HCT116 (cell line): ENCODE measurements at regions not wholly inside any gene's neighbourhood (a gene's known extent, or its start where the extent isn't known, plus 50 kb on each side); places are given as distances from the start of the nearest gene placed in this dataset.

Experiments
- CTCF ChIP-seq, 3 experiments: fragments of 200-600 bp in 1 of 3; sonication (generic) in 1 of 3; IDR thresholded peaks in 2 of 3; conservative IDR thresholded peaks in 1 of 3; 2 replicates each; pipeline ENCODE4 v1.5.1; 2012 to 2017; ENCODE audit warnings: low read depth in 2 of 3, low read length in 2 of 3, antibody characterized with exemption in 1 of 3, borderline replicate concordance in 1 of 3, control low read depth in 1 of 3, mild to moderate bottlenecking in 1 of 3, mixed read lengths in 1 of 3, mixed run types in 1 of 3, moderate library complexity in 1 of 3; ENCODE audit not compliant: insufficient read depth in 1 of 3
- EZH2phosphoT487 ChIP-seq: fragments of 200-600 bp; IDR thresholded peaks from 2 replicates; pipeline ENCODE4 v1.6.1; 2018; ENCODE audit warnings: antibody characterized with exemption, borderline replicate concordance
- RAD21 ChIP-seq: IDR thresholded peaks from 2 replicates; pipeline ENCODE4 v1.6.1; 2012; ENCODE audit warnings: low read depth, mild to moderate bottlenecking

- no peak for TF ChIP-seq CTCF (IDR thresholded peaks at IDR 0.05 in 2 of 3, conservative IDR thresholded peaks at IDR 0.05 in 1 of 3; ENCODE audit: borderline replicate concordance in 1 of 3, insufficient read depth in 1 of 3, low read depth in 2 of 3, low read length in 2 of 3)
- no peak for TF ChIP-seq EZH2phosphoT487
- TF ChIP-seq RAD21: no peak
Measured at GRCh38 chr5:117860550-117860949, 1127.8 kb downstream of the DTWD2 start.
